Effector memory CD4-positive, alpha-beta T cell (primary cell): ENCODE measurements at regions not wholly inside any gene's neighbourhood (a gene's known extent, or its start where the extent isn't known, plus 50 kb on each side); places are given as distances from the start of the nearest gene placed in this dataset.

Source experiments
- DNase-seq, 3 donors: peaks; one replicate each; pipeline ENCODE4 v3.0.0-alpha.2; 2020
- H3K27ac ChIP-seq: 2 replicates; pipeline ENCODE4 v1.7.0; 2013; ENCODE audit warnings: mild to moderate bottlenecking, low read length, moderate library complexity; ENCODE audit not compliant: insufficient read depth, poor library complexity, severe bottlenecking
- H3K27me3 ChIP-seq: replicated peaks from 2 replicates; pipeline ENCODE4 v1.7.0; 2013; ENCODE audit warnings: mild to moderate bottlenecking, low read length; ENCODE audit not compliant: insufficient read depth, control insufficient read depth, poor library complexity, severe bottlenecking
- H3K36me3 ChIP-seq: 2 replicates; pipeline ENCODE4 v1.7.0; 2013; ENCODE audit warnings: mild to moderate bottlenecking, low read length, moderate library complexity; ENCODE audit not compliant: control insufficient read depth, insufficient read depth
- H3K4me1 ChIP-seq: 2 replicates; pipeline ENCODE4 v1.7.0; 2013; ENCODE audit warnings: low read length, mild to moderate bottlenecking; ENCODE audit not compliant: control insufficient read depth, insufficient read depth, poor library complexity, severe bottlenecking
- H3K4me3 ChIP-seq: 2 replicates; pipeline ENCODE4 v1.7.0; 2013; ENCODE audit warnings: low read length, low read depth, mild to moderate bottlenecking; ENCODE audit not compliant: insufficient read depth, poor library complexity, severe bottlenecking
- H3K9me3 ChIP-seq: 2 replicates; pipeline ENCODE4 v1.7.0; 2013; ENCODE audit warnings: mild to moderate bottlenecking, low read length, moderate library complexity; ENCODE audit not compliant: control insufficient read depth

DNA sequence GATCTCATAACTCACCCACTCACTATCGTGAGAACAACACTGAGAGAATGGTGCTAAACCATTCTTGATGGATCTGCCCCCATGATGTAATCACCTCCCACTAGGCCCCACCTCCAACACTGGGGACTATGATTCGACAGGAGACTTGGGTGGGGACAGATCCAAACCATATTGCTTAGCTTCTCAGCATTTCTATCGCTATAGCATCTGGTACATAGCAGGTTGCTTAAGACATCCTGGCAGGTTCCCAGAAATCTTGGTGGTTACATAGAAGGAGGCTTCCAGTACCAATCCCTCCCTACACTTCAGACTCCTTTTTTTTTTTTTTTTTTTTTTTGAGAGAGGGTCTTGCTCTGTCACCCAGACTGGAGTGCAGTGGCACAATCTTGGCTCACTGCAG, 487.8 kb downstream of the EDEM1 start:
- no peak for DNase-seq
- H3K4me3 ChIP-seq = no peak overlapping the region
- no peaks in the 10 kb centered on the region for H3K9me3 ChIP-seq

GRCh38 chr3:5677555-5677954, 490.0 kb downstream of the EDEM1 start:
- DNase-seq = no peak
- Histone ChIP-seq H3K27me3 (no peaks in the 10 kb centered on the region), H3K36me3 (no peaks in the 10 kb centered on the region), H3K4me3 (no peak overlapping the region), H3K9me3 (no peaks in the 10 kb centered on the region), H3K27ac (no peak overlapping the region), H3K4me1 (no peaks in the 10 kb centered on the region)

More for the DNA sequence above, 487.8 kb downstream of the EDEM1 start:
- no peaks in the 10 kb centered on the region for H3K36me3 ChIP-seq
- no peaks in the 10 kb centered on the region for H3K4me1 ChIP-seq
- H3K27me3 ChIP-seq = no peaks in the 10 kb centered on the region
- no peak overlapping the region for H3K27ac ChIP-seq

- H3K4me1 ChIP-seq = no peaks in the 10 kb centered on the region
- H3K27ac ChIP-seq = no peak overlapping the region
- no peaks in the 10 kb centered on the region for H3K9me3 ChIP-seq
- no peak for DNase-seq
- H3K4me3 ChIP-seq = no peak overlapping the region
- H3K36me3 ChIP-seq = no peaks in the 10 kb centered on the region
- no peaks in the 10 kb centered on the region for H3K27me3 ChIP-seq
These were observed 490.7 kb downstream of the EDEM1 start for GRCh38 chr3:5678248-5678647.

- H3K4me3 ChIP-seq = no peak overlapping the region
- H3K27ac ChIP-seq = no peak overlapping the region
- H3K36me3 ChIP-seq = no peaks in the 10 kb centered on the region
- DNase-seq = no peak
- no peaks in the 10 kb centered on the region for H3K27me3 ChIP-seq
- no peaks in the 10 kb centered on the region for H3K4me1 ChIP-seq
- H3K9me3 ChIP-seq = no peaks in the 10 kb centered on the region
These were observed 491.3 kb downstream of the EDEM1 start for GRCh38 chr3:5678844-5679243.

- no peaks in the 10 kb centered on the region for H3K4me1 ChIP-seq
- H3K27me3 ChIP-seq = no peaks in the 10 kb centered on the region
- no peak overlapping the region for H3K27ac ChIP-seq
- H3K4me3 ChIP-seq = no peak overlapping the region
- DNase-seq = no peak
- H3K9me3 ChIP-seq = no peaks in the 10 kb centered on the region
- no peaks in the 10 kb centered on the region for H3K36me3 ChIP-seq
These were observed 499.7 kb downstream of the EDEM1 start for GRCh38 chr3:5687230-5687629.

DNA sequence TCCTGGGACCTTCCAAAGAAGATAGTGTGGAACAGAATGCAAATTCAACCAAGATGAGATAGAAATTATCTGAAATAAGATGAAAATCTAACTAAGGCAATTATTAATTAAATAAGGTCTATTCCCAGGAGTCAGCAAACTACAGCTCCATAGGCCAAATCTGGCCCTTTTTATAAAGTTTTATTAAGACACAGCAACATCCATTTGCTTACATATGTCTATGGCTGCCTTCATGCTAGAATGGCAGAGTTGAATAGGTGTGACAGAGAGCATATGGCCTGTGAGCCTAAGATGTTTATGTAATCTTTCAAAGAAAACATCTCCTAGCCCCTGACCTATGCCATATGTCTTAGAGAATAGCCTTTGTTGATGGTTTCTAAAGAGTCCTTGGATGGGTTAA, 503.0 kb downstream of the EDEM1 start:
- H3K4me1 ChIP-seq = no peaks in the 10 kb centered on the region
- no peaks in the 10 kb centered on the region for H3K9me3 ChIP-seq
- no peak for DNase-seq
- H3K36me3 ChIP-seq = no peaks in the 10 kb centered on the region
- no peak overlapping the region for H3K27ac ChIP-seq
- no peaks in the 10 kb centered on the region for H3K27me3 ChIP-seq
- no peak overlapping the region for H3K4me3 ChIP-seq

- H3K36me3 ChIP-seq = no peaks in the 10 kb centered on the region
- H3K27me3 ChIP-seq = no peaks in the 10 kb centered on the region
- DNase-seq = no peak
- no peaks in the 10 kb centered on the region for H3K4me1 ChIP-seq
- H3K4me3 ChIP-seq = no peak overlapping the region
- H3K9me3 ChIP-seq = no peaks in the 10 kb centered on the region
- no peak overlapping the region for H3K27ac ChIP-seq
These were observed 503.5 kb downstream of the EDEM1 start for GRCh38 chr3:5690904-5691532.

- Histone ChIP-seq H3K9me3 (no peaks in the 10 kb centered on the region), H3K27ac (no peak overlapping the region), H3K27me3 (no peaks in the 10 kb centered on the region), H3K36me3 (no peaks in the 10 kb centered on the region), H3K4me1 (no peaks in the 10 kb centered on the region), H3K4me3 (no peak overlapping the region)
- DNase-seq = no peak
These were observed 504.9 kb downstream of the EDEM1 start for GRCh38 chr3:5692446-5692845.

DNA sequence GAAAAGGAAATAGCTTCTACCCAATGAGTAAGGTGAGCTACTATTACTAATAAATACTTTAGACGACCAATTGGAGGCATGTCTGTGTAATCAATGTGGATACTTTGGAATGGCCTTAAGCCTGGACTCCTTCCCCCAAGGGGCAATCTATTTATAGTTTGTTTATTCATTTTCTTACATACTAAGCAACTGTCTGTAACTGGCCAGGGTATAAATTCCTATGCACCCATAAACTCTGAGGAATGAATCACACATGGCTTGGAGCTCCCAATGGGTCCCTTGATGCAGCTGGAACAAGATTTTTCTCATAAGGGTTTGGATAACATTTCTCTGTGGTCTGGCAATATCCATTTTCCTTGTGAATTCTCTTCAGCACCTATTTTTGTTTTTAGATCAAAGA, 506.8 kb downstream of the EDEM1 start:
- Histone ChIP-seq H3K4me1 (no peaks in the 10 kb centered on the region), H3K9me3 (no peaks in the 10 kb centered on the region), H3K27ac (no peak overlapping the region), H3K4me3 (no peak overlapping the region), H3K27me3 (no peaks in the 10 kb centered on the region), H3K36me3 (no peaks in the 10 kb centered on the region)
- DNase-seq = no peak

GRCh38 chr3:5698851-5699250, 511.3 kb downstream of the EDEM1 start:
- no peak for DNase-seq
- H3K4me1 ChIP-seq = no peaks in the 10 kb centered on the region
- no peaks in the 10 kb centered on the region for H3K9me3 ChIP-seq
- no peaks in the 10 kb centered on the region for H3K36me3 ChIP-seq
- no peak overlapping the region for H3K27ac ChIP-seq
- no peak overlapping the region for H3K4me3 ChIP-seq
- H3K27me3 ChIP-seq = no peaks in the 10 kb centered on the region
